ENCODE measurements at regions not wholly inside any gene's neighbourhood (a gene's known extent, or its start where the extent isn't known, plus 50 kb on each side); places are given as distances from the start of the nearest gene placed in this dataset.

- peaks cover 11% of the 10 kb centered on the region for H3K4me1 ChIP-seq (ENCODE audit: control insufficient read depth, extremely low read depth, insufficient read depth, low read length)
- no peaks in the 10 kb centered on the region for H3K79me2 ChIP-seq (ENCODE audit: control insufficient read depth, insufficient read depth, low read length)
- no peak overlapping the region for H3K9ac ChIP-seq (ENCODE audit: insufficient read depth, low read length)
- no peaks in the 10 kb centered on the region for H4K20me1 ChIP-seq (ENCODE audit: control insufficient read depth, extremely low read depth, insufficient read depth, low read length)
- no peaks in the 10 kb centered on the region for H3K9me3 ChIP-seq (ENCODE audit: control insufficient read depth, insufficient read depth, low read depth, low read length)
- no peak overlapping the region for H3K4me2 ChIP-seq (ENCODE audit: extremely low read depth, insufficient read depth, low read length)
- no peaks in the 10 kb centered on the region for H3K36me3 ChIP-seq (ENCODE audit: control insufficient read depth, insufficient read depth, low read length)
- no peak overlapping the region for H2AFZ ChIP-seq (ENCODE audit: low read length)
- TF ChIP-seq EZH2 (IDR thresholded peaks at IDR 0.05; ENCODE audit: low read length, missing control alignments) (no peak), CTCF (conservative IDR thresholded peaks at IDR 0.05 in 1 of 2, IDR thresholded peaks at IDR 0.05 in 1 of 2; ENCODE audit: low read depth in 1 of 2, low read length in 2 of 2) (no peak)
- H3K27ac ChIP-seq (ENCODE audit: insufficient read depth, low read length) = no peak overlapping the region
- H3K4me3 ChIP-seq (replicated peaks in 1 of 4; ENCODE audit: control extremely low read depth in 1 of 4, insufficient read depth in 1 of 4, low read depth in 3 of 4, low read length in 4 of 4) = no peak overlapping the region
- no peaks in the 10 kb centered on the region for H3K27me3 ChIP-seq (ENCODE audit: control insufficient read depth, insufficient read depth, low read length)
- no peak for DNase-seq (ENCODE audit: low read depth in 2 of 2)
These were observed 293.1 kb upstream of the SEMA3C start for GRCh38 chr7:81211934-81212320.

- H3K36me3 ChIP-seq (ENCODE audit: control insufficient read depth, insufficient read depth, low read length) = no peaks in the 10 kb centered on the region
- DNase-seq (ENCODE audit: low read depth in 2 of 2) = peak; percentile 3 to 87
- H3K27me3 ChIP-seq (ENCODE audit: control insufficient read depth, insufficient read depth, low read length) = no peaks in the 10 kb centered on the region
- no peaks in the 10 kb centered on the region for H3K9me3 ChIP-seq (ENCODE audit: control insufficient read depth, insufficient read depth, low read depth, low read length)
- H3K9ac ChIP-seq (ENCODE audit: insufficient read depth, low read length) = no peak overlapping the region
- no peak overlapping the region for H3K4me2 ChIP-seq (ENCODE audit: extremely low read depth, insufficient read depth, low read length)
- no peak overlapping the region for H3K4me3 ChIP-seq (replicated peaks in 1 of 4; ENCODE audit: control extremely low read depth in 1 of 4, insufficient read depth in 1 of 4, low read depth in 3 of 4, low read length in 4 of 4)
- no peaks in the 10 kb centered on the region for H4K20me1 ChIP-seq (ENCODE audit: control insufficient read depth, extremely low read depth, insufficient read depth, low read length)
- no peak overlapping the region for H2AFZ ChIP-seq (ENCODE audit: low read length)
- H3K4me1 ChIP-seq (ENCODE audit: control insufficient read depth, extremely low read depth, insufficient read depth, low read length) = peaks cover 11% of the 10 kb centered on the region
- no peak for TF ChIP-seq EZH2 (IDR thresholded peaks at IDR 0.05; ENCODE audit: low read length, missing control alignments)
- TF ChIP-seq CTCF (conservative IDR thresholded peaks at IDR 0.05 in 1 of 2, IDR thresholded peaks at IDR 0.05 in 1 of 2; ENCODE audit: low read depth in 1 of 2, low read length in 2 of 2) = no peak
- H3K79me2 ChIP-seq (ENCODE audit: control insufficient read depth, insufficient read depth, low read length) = no peaks in the 10 kb centered on the region
- no peak overlapping the region for H3K27ac ChIP-seq (ENCODE audit: insufficient read depth, low read length)
These were observed 292.5 kb upstream of the SEMA3C start for GRCh38 chr7:81211204-81211933.

- H3K9ac ChIP-seq (ENCODE audit: insufficient read depth, low read length) = no peak overlapping the region
- peak overlapping the region; percentile 35 for H3K27ac ChIP-seq (ENCODE audit: insufficient read depth, low read length)
These were observed 291.6 kb upstream of the SEMA3C start for GRCh38 chr7:81210137-81211064.

More at GRCh38 chr7:81210137-81211064, 291.6 kb upstream of the SEMA3C start:
- Histone ChIP-seq H3K79me2 (ENCODE audit: control insufficient read depth, insufficient read depth, low read length) (no peaks in the 10 kb centered on the region), H3K4me3 (replicated peaks in 1 of 4; ENCODE audit: control extremely low read depth in 1 of 4, insufficient read depth in 1 of 4, low read depth in 3 of 4, low read length in 4 of 4) (no peak overlapping the region), H4K20me1 (ENCODE audit: control insufficient read depth, extremely low read depth, insufficient read depth, low read length) (no peaks in the 10 kb centered on the region), H3K4me1 (ENCODE audit: control insufficient read depth, extremely low read depth, insufficient read depth, low read length) (peaks cover 11% of the 10 kb centered on the region), H3K4me2 (ENCODE audit: extremely low read depth, insufficient read depth, low read length) (no peak overlapping the region), H3K36me3 (ENCODE audit: control insufficient read depth, insufficient read depth, low read length) (no peaks in the 10 kb centered on the region), H2AFZ (ENCODE audit: low read length) (no peak overlapping the region), H3K9me3 (ENCODE audit: control insufficient read depth, insufficient read depth, low read depth, low read length) (no peaks in the 10 kb centered on the region), H3K27me3 (ENCODE audit: control insufficient read depth, insufficient read depth, low read length) (no peaks in the 10 kb centered on the region)
- DNase-seq (ENCODE audit: low read depth in 2 of 2) = peak; percentile 32 to 74
- TF ChIP-seq CTCF (conservative IDR thresholded peaks at IDR 0.05 in 1 of 2, IDR thresholded peaks at IDR 0.05 in 1 of 2; ENCODE audit: low read depth in 1 of 2, low read length in 2 of 2) (no peak), EZH2 (IDR thresholded peaks at IDR 0.05; ENCODE audit: low read length, missing control alignments) (no peak)

Data from fibroblast of lung (primary cell).